T-cell (primary cell): ENCODE measurements at regions not wholly inside any gene's neighbourhood (a gene's known extent, or its start where the extent isn't known, plus 50 kb on each side); places are given as distances from the start of the nearest gene placed in this dataset.

Source experiments
- ATAC-seq, 4 experiments: fragments of 200-7000 bp in 3 of 4; fragments of 150-1000 bp in 1 of 4; cut with Tn5 transposase; replicated peaks in 1 of 4; 1 replicate in 3 of 4; 2 replicates in 1 of 4; pipeline ENCODE4 v1.10.0; 2021; ENCODE audit warnings: moderate library complexity in 3 of 4, mild to moderate bottlenecking in 2 of 4, moderate number of reproducible peaks in 1 of 4
- CTCF ChIA-PET, 2 donors: fragments of 300-600 bp; sonication (Branson Sonifier 250); formaldehyde crosslinking; loops; one replicate each; lab custom pipeline; 2022; ENCODE audit warnings: antibody characterized with exemption in 2 of 2; lab: Charles Lee
- POLR2A ChIA-PET, 2 donors: fragments of 300-600 bp; sonication (Branson Sonifier 250); formaldehyde crosslinking; loops; one replicate each; lab custom pipeline; 2022; ENCODE audit warnings: antibody characterized with exemption in 2 of 2; lab: Charles Lee
- DNase-seq, 35 experiments: peaks; one replicate each; pipeline versions ENCODE4 v3.0.0 to v3.0.0-alpha.2; 2013 to 2023
- H3K27ac ChIP-seq: one replicate; pipeline ENCODE4 v1.5.1; 2013; ENCODE audit warnings: low read length
- H3K27me3 ChIP-seq, 2 experiments: replicated peaks in 1 of 2; 1 replicate in 1 of 2; 2 replicates in 1 of 2; pipeline versions ENCODE4 v1.6.1 to v1.7.0; 2013; ENCODE audit warnings: low read length in 1 of 2, mixed read lengths in 1 of 2; ENCODE audit not compliant: control insufficient read depth in 2 of 2, insufficient read depth in 2 of 2; ENCODE audit errors: extremely low read depth in 1 of 2
- H3K36me3 ChIP-seq, 2 donors: 1 replicate in 1 of 2; 2 replicates in 1 of 2; pipeline versions ENCODE4 v1.6.1 to v1.7.0; 2013; ENCODE audit warnings: low read length in 1 of 2; ENCODE audit not compliant: control insufficient read depth in 2 of 2, insufficient read depth in 1 of 2; ENCODE audit errors: extremely low read depth in 1 of 2
- H3K4me1 ChIP-seq, 2 experiments: 1 replicate in 1 of 2; 2 replicates in 1 of 2; pipeline versions ENCODE4 v1.6.1 to v1.7.0; 2013; ENCODE audit warnings: low read length in 2 of 2, mixed read lengths in 1 of 2; ENCODE audit not compliant: insufficient read depth in 2 of 2, control insufficient read depth in 1 of 2; ENCODE audit errors: extremely low read depth in 1 of 2
- H3K4me3 ChIP-seq, 2 donors: 1 replicate in 1 of 2; 2 replicates in 1 of 2; pipeline versions ENCODE4 v1.5.1 to v1.7.0; 2013; ENCODE audit warnings: mild to moderate bottlenecking in 2 of 2, low read length in 1 of 2, moderate library complexity in 1 of 2; ENCODE audit not compliant: control insufficient read depth in 1 of 2; ENCODE audit errors: extremely low read depth in 1 of 2
- H3K9me3 ChIP-seq: 2 replicates; pipeline ENCODE4 v1.7.0; 2013
- H3K27ac Mint-ChIP-seq, 2 donors: one replicate each; pipeline ENCODE4 v1.8.0; 2020 to 2021; ENCODE audit warnings: mild to moderate bottlenecking in 2 of 2, mixed read lengths in 2 of 2
- H3K27me3 Mint-ChIP-seq, 2 donors: one replicate each; pipeline ENCODE4 v1.8.0; 2021 to 2022; ENCODE audit warnings: mixed read lengths in 2 of 2
- H3K36me3 Mint-ChIP-seq: one replicate; pipeline ENCODE4 v1.8.0; 2021; ENCODE audit warnings: mixed read lengths
- H3K4me1 Mint-ChIP-seq, 3 donors: one replicate each; pipeline ENCODE4 v1.8.0; 2020 to 2022; ENCODE audit warnings: mixed read lengths in 3 of 3, mild to moderate bottlenecking in 1 of 3
- H3K4me3 Mint-ChIP-seq, 3 donors: one replicate each; pipeline ENCODE4 v1.8.0; 2020 to 2022; ENCODE audit warnings: mild to moderate bottlenecking in 3 of 3, mixed read lengths in 3 of 3, moderate library complexity in 3 of 3
- H3K9me3 Mint-ChIP-seq, 3 donors: one replicate each; pipeline ENCODE4 v1.8.0; 2020 to 2022; ENCODE audit warnings: mixed read lengths in 3 of 3
- WGBS: methylation state at CpG from one replicate; pipeline ENCODE4 v1.1.5; 2013; ENCODE audit warnings: missing lambda C conversion rate; ENCODE audit not compliant: insufficient coverage; 5-methylcytosine and 5-hydroxymethylcytosine counted together

GRCh38 chr6:121810158-121811032 is 374.9 kb downstream of the GJA1 start:
- no peaks in the 10 kb centered on the region for H3K36me3 Mint-ChIP-seq
- ChIA-PET CTCF (no interaction called here), POLR2A (no interaction called here)
- Histone ChIP-seq H3K9me3 (no peaks in the 10 kb centered on the region), H3K36me3 (no peaks in the 10 kb centered on the region), H3K27me3 (no peaks in the 10 kb centered on the region), H3K4me1 (no peaks in the 10 kb centered on the region), H3K27ac (no peak overlapping the region), H3K4me3 (no peak overlapping the region)
- no peak overlapping the region for H3K27ac Mint-ChIP-seq
- no peak overlapping the region for H3K4me3 Mint-ChIP-seq
- no peaks in the 10 kb centered on the region for H3K4me1 Mint-ChIP-seq
- no peak for ATAC-seq
- no peaks in the 10 kb centered on the region for H3K27me3 Mint-ChIP-seq
- DNase-seq, result no peak
- H3K9me3 Mint-ChIP-seq, result no peaks in the 10 kb centered on the region
- 92% methylated on average over 4 of the region's 7 CpGs for WGBS

- H3K4me3 Mint-ChIP-seq, result no peak overlapping the region
- Histone ChIP-seq H3K36me3 (no peaks in the 10 kb centered on the region), H3K4me3 (no peak overlapping the region), H3K9me3 (no peaks in the 10 kb centered on the region), H3K4me1 (no peaks in the 10 kb centered on the region), H3K27ac (no peak overlapping the region), H3K27me3 (no peaks in the 10 kb centered on the region)
- H3K36me3 Mint-ChIP-seq, result no peaks in the 10 kb centered on the region
- CTCF ChIA-PET, result no interaction called here
- ATAC-seq (no peak), DNase-seq (no peak)
- no peak overlapping the region for H3K27ac Mint-ChIP-seq
- no peaks in the 10 kb centered on the region for H3K27me3 Mint-ChIP-seq
- H3K9me3 Mint-ChIP-seq, result no peaks in the 10 kb centered on the region
- WGBS, result no CpG with 5 or more reads among the region's 3 CpGs
- no peaks in the 10 kb centered on the region for H3K4me1 Mint-ChIP-seq
- POLR2A ChIA-PET, result no interaction called here
Observed at GRCh38 chr6:121811106-121811505, 375.7 kb downstream of the GJA1 start.

- no peak overlapping the region for H3K27ac ChIP-seq
- Mint-ChIP-seq H3K9me3 (peaks cover 5 to 12% (median 6%) of the 10 kb centered on the region in 3 donors), H3K36me3 (no peaks in the 10 kb centered on the region), H3K4me1 (no peaks in the 10 kb centered on the region), H3K4me3 (no peak overlapping the region), H3K27me3 (no peaks in the 10 kb centered on the region), H3K27ac (no peak overlapping the region)
- H3K4me1 ChIP-seq, result no peaks in the 10 kb centered on the region
- H3K9me3 ChIP-seq, result no peaks in the 10 kb centered on the region
- H3K36me3 ChIP-seq, result no peaks in the 10 kb centered on the region
- CTCF ChIA-PET, result no interaction called here
- no peaks in the 10 kb centered on the region for H3K27me3 ChIP-seq
- 51% methylated on average over 2 of the region's 4 CpGs for WGBS
- DNase-seq (no peak), ATAC-seq (no peak)
- no peak overlapping the region for H3K4me3 ChIP-seq
- POLR2A ChIA-PET, result no interaction called here
Observed at GRCh38 chr6:121816361-121816760, 380.9 kb downstream of the GJA1 start.

GRCh38 chr6:121816906-121817540 is 381.6 kb downstream of the GJA1 start:
- no peak overlapping the region for H3K4me3 Mint-ChIP-seq
- no peaks in the 10 kb centered on the region for H3K36me3 Mint-ChIP-seq

GRCh38 chr6:121823437-121823851 is 388.0 kb downstream of the GJA1 start:
- DNase-seq, result no peak
- H3K27ac Mint-ChIP-seq, result no peak overlapping the region
- no peak for ATAC-seq
- Histone ChIP-seq H3K27me3 (no peaks in the 10 kb centered on the region), H3K9me3 (no peaks in the 10 kb centered on the region), H3K36me3 (no peaks in the 10 kb centered on the region), H3K4me1 (no peaks in the 10 kb centered on the region), H3K4me3 (no peak overlapping the region), H3K27ac (no peak overlapping the region)
- no peak overlapping the region for H3K4me3 Mint-ChIP-seq
- H3K27me3 Mint-ChIP-seq, result no peaks in the 10 kb centered on the region
- no peaks in the 10 kb centered on the region for H3K4me1 Mint-ChIP-seq
- CTCF ChIA-PET, result no interaction called here
- no peaks in the 10 kb centered on the region for H3K36me3 Mint-ChIP-seq
- H3K9me3 Mint-ChIP-seq, result peaks cover 11 to 17% (median 11%) of the 10 kb centered on the region in 3 donors
- POLR2A ChIA-PET, result no interaction called here
- WGBS, result no CpG with 5 or more reads among the region's 1 CpG

More at GRCh38 chr6:121816906-121817540, 381.6 kb downstream of the GJA1 start:
- ChIA-PET CTCF (no interaction called here), POLR2A (no interaction called here)
- Mint-ChIP-seq H3K27me3 (no peaks in the 10 kb centered on the region), H3K4me1 (no peaks in the 10 kb centered on the region), H3K27ac (no peak overlapping the region), H3K9me3 (peaks cover 10 to 17% (median 11%) of the 10 kb centered on the region in 3 donors)
- ATAC-seq, result no peak
- DNase-seq, result no peak
- no peaks in the 10 kb centered on the region for H3K27me3 ChIP-seq
- no peaks in the 10 kb centered on the region for H3K36me3 ChIP-seq
- no peak overlapping the region for H3K27ac ChIP-seq
- H3K4me3 ChIP-seq, result no peak overlapping the region
- no peaks in the 10 kb centered on the region for H3K4me1 ChIP-seq
- H3K9me3 ChIP-seq, result no peaks in the 10 kb centered on the region

- peaks cover 5 to 6% (median 6%) of the 10 kb centered on the region in 3 donors for H3K9me3 Mint-ChIP-seq
- H3K4me3 Mint-ChIP-seq, result no peak overlapping the region
- WGBS, result 100% methylated on average over 1 of the region's 4 CpGs
- H3K4me3 ChIP-seq, result no peak overlapping the region
- POLR2A ChIA-PET, result interaction anchor here in 1 of 2 donors (0.6 kb wide), 1 partner anchor 14 kb away, joined by 4 read pairs; no protein-coding TSS in a partner anchor
- no peak overlapping the region for H3K27ac Mint-ChIP-seq
- no peaks in the 10 kb centered on the region for H3K27me3 Mint-ChIP-seq
- ATAC-seq (no peak), DNase-seq (no peak)
- H3K27me3 ChIP-seq, result no peaks in the 10 kb centered on the region
- no peaks in the 10 kb centered on the region for H3K36me3 ChIP-seq
- H3K4me1 ChIP-seq, result no peaks in the 10 kb centered on the region
- no peaks in the 10 kb centered on the region for H3K4me1 Mint-ChIP-seq
- CTCF ChIA-PET, result no interaction called here
- no peaks in the 10 kb centered on the region for H3K36me3 Mint-ChIP-seq
- H3K27ac ChIP-seq, result no peak overlapping the region
- no peaks in the 10 kb centered on the region for H3K9me3 ChIP-seq
Observed at GRCh38 chr6:121826156-121826810, 390.8 kb downstream of the GJA1 start.
